SK-N-SH (cell line): ENCODE measurements at regions not wholly inside any gene's neighbourhood (a gene's known extent, or its start where the extent isn't known, plus 50 kb on each side); places are given as distances from the start of the nearest gene placed in this dataset.

ENCODE experiments used
- NFIC ChIP-seq: IDR thresholded peaks from 2 replicates; pipeline ENCODE4 v1.4.0; 2012; ENCODE audit warnings: borderline replicate concordance
- POLR2AphosphoS5 ChIP-seq: IDR thresholded peaks from 2 replicates; pipeline ENCODE4 v1.6.1; 2012; ENCODE audit warnings: low read depth, low read length
- TF ChIP-seq, protein P1 (sequence below): fragments of 200-600 bp; sonication (generic); IDR thresholded peaks from 2 replicates; pipeline ENCODE4 v1.6.1; 2017; ENCODE audit warnings: antibody characterized with exemption, mild to moderate bottlenecking, moderate library complexity
- TF ChIP-seq, protein P2 (sequence below): IDR thresholded peaks from 2 replicates; pipeline ENCODE4 v1.4.0; 2012; ENCODE audit warnings: low read depth

DNA sequence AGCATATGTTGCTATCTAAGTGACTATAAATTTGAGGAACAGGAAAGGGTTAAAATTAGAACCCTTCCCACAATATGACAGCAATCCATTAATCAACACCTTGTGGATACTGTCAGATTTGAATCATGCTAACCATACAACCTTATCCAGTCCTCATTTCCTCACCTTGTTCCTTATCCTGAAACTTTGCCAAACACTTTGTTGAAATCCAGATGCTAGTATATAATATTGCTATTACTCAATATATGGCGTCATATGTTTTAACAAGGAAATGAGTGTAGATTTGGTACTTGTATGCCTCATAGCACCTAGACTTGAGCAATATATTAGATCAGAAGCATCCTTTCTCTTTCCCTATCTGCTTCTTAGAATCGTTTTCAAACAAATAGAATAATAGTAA is 66.3 kb upstream of the SLC25A13 start:
- TF ChIP-seq, protein P1, sequence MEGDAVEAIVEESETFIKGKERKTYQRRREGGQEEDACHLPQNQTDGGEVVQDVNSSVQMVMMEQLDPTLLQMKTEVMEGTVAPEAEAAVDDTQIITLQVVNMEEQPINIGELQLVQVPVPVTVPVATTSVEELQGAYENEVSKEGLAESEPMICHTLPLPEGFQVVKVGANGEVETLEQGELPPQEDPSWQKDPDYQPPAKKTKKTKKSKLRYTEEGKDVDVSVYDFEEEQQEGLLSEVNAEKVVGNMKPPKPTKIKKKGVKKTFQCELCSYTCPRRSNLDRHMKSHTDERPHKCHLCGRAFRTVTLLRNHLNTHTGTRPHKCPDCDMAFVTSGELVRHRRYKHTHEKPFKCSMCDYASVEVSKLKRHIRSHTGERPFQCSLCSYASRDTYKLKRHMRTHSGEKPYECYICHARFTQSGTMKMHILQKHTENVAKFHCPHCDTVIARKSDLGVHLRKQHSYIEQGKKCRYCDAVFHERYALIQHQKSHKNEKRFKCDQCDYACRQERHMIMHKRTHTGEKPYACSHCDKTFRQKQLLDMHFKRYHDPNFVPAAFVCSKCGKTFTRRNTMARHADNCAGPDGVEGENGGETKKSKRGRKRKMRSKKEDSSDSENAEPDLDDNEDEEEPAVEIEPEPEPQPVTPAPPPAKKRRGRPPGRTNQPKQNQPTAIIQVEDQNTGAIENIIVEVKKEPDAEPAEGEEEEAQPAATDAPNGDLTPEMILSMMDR, result no peak
- TF ChIP-seq POLR2AphosphoS5, result no peak
- no peak; the same call in 1 of the 2 replicates for TF ChIP-seq NFIC
- TF ChIP-seq, protein P2, sequence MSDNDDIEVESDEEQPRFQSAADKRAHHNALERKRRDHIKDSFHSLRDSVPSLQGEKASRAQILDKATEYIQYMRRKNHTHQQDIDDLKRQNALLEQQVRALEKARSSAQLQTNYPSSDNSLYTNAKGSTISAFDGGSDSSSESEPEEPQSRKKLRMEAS, result no peak
